ENCODE measurements at regions not wholly inside any gene's neighbourhood (a gene's known extent, or its start where the extent isn't known, plus 50 kb on each side); places are given as distances from the start of the nearest gene placed in this dataset.

- Histone ChIP-seq H3K23ac (ENCODE audit: low read depth, low read length) (no peak overlapping the region), H2BK5ac (ENCODE audit: low read depth, low read length, poor library complexity, severe bottlenecking) (no peak overlapping the region), H4K5ac (ENCODE audit: low read depth, low read length) (no peak overlapping the region), H3K4me1 (ENCODE audit: control insufficient read depth, insufficient read depth, low read length) (no peaks in the 10 kb centered on the region), H3K14ac (replicated peaks; ENCODE audit: low read depth, low read length) (no peak overlapping the region), H3K4me2 (ENCODE audit: low read depth, low read length) (no peak overlapping the region), H2BK15ac (ENCODE audit: low read depth, low read length) (no peak overlapping the region), H2AK5ac (ENCODE audit: low read depth, low read length) (no peak overlapping the region), H2BK120ac (ENCODE audit: low read depth, low read length) (no peak overlapping the region), H3K27ac (ENCODE audit: insufficient read depth, low read length) (no peak overlapping the region), H3K9ac (ENCODE audit: low read depth, low read length) (no peak overlapping the region), H3K9me3 (ENCODE audit: control insufficient read depth, insufficient read depth, low read length) (no peaks in the 10 kb centered on the region), H4K8ac (ENCODE audit: low read depth in 2 of 2, low read length in 2 of 2) (no peak overlapping the region), H3K27me3 (ENCODE audit: control insufficient read depth, insufficient read depth, low read length) (0 out of 2 replicates have a peak, but pooled peaks cover 2% of the 10 kb centered on the region), H4K20me1 (ENCODE audit: insufficient read depth, low read length) (no peaks in the 10 kb centered on the region), H2AFZ (replicated peaks; ENCODE audit: low read length, poor library complexity) (no peak overlapping the region), H4K91ac (ENCODE audit: insufficient read depth, low read depth, low read length) (no peak overlapping the region), H3K4ac (ENCODE audit: low read depth, low read length) (no peak overlapping the region), H3K56ac (ENCODE audit: extremely low read depth, insufficient read depth, low read length) (no peak overlapping the region), H3K79me1 (ENCODE audit: low read depth in 1 of 2, low read length in 2 of 2) (no peaks in the 10 kb centered on the region), H3K9me1 (ENCODE audit: insufficient read depth, low read length) (no peaks in the 10 kb centered on the region), H2AK9ac (replicated peaks; ENCODE audit: low read depth, low read length, poor library complexity) (no peak overlapping the region), H3K4me3 (ENCODE audit: insufficient read depth, low read depth, low read length) (no peak overlapping the region), H2BK20ac (ENCODE audit: low read depth, low read length) (no peak overlapping the region), H3K36me3 (ENCODE audit: control insufficient read depth, insufficient read depth, low read length) (no peaks in the 10 kb centered on the region), H3K18ac (ENCODE audit: low read depth, low read length) (no peak overlapping the region)
- POLR2A ChIA-PET (ENCODE audit: unreplicated experiment): no interaction called here
- WGBS, 2 experiments (ENCODE audit: extremely low coverage in 2 of 2, insufficient read length in 1 of 2): 100% methylated on average over 1 of the region's 11 CpGs; no CpG with 5 or more reads in 1 of the 2 experiments
- intact Hi-C loops (cut with micrococcal nuclease) (no loop called here), dilution Hi-C loops (cut with HindIII; ENCODE audit: low sequenced_read_pairs, unreplicated experiment) (no loop called here), in situ Hi-C loops (cut with MboI; ENCODE audit: low sequenced_read_pairs) (no loop called here)
- DNase-seq (no peak), ATAC-seq (ENCODE audit: low read depth) (no peak)
- TF ChIP-seq MAFK (IDR thresholded peaks at IDR 0.05; ENCODE audit: low read depth, low read length): no peak
- no peak for TF ChIP-seq ELK1 (IDR thresholded peaks at IDR 0.05; ENCODE audit: borderline replicate concordance, low read depth, low read length)
- no peak for TF ChIP-seq MAZ (IDR thresholded peaks at IDR 0.05; ENCODE audit: borderline replicate concordance, low read depth, low read length)
- no peak for TF ChIP-seq CEBPB (IDR thresholded peaks at IDR 0.05; ENCODE audit: low read depth, low read length)
- no peak for TF ChIP-seq RCOR1 (IDR thresholded peaks at IDR 0.05; ENCODE audit: insufficient replicate concordance, low read length)
- no peak for TF ChIP-seq RAD21 (IDR thresholded peaks at IDR 0.05; ENCODE audit: low read length)
- TF ChIP-seq USF2 (IDR thresholded peaks at IDR 0.05; ENCODE audit: low read depth, low read length): no peak
- TF ChIP-seq SMC3 (IDR thresholded peaks at IDR 0.05; ENCODE audit: low read depth, low read length): no peak
- no peak for TF ChIP-seq RFX5 (IDR thresholded peaks at IDR 0.05; ENCODE audit: low read depth, low read length)
- TF ChIP-seq NFE2L2 (IDR thresholded peaks at IDR 0.05; ENCODE audit: low read depth, low read length): no peak
- TF ChIP-seq POLR2A (IDR thresholded peaks at IDR 0.05; ENCODE audit: low read depth, low read length): no peak
- no peak for TF ChIP-seq CTCF (conservative IDR thresholded peaks at IDR 0.05; ENCODE audit: low read depth, low read length)
- TF ChIP-seq CHD1 (IDR thresholded peaks at IDR 0.05; ENCODE audit: low read depth, low read length): no peak
- no peak for TF ChIP-seq MXI1 (IDR thresholded peaks at IDR 0.05; ENCODE audit: borderline replicate concordance, low read depth, low read length)
- TF ChIP-seq FOS (IDR thresholded peaks at IDR 0.05; ENCODE audit: low read depth, low read length): no peak
- TF ChIP-seq BHLHE40 (IDR thresholded peaks at IDR 0.05; ENCODE audit: low read depth, low read length): no peak
- no TSS peak for BruUV-seq (replicated peaks)
- CTCF ChIA-PET: no interaction called here
Observed at GRCh38 chr9:108634672-108635462, 220.9 kb downstream of the ACTL7B start.
